ENCODE measurements at regions not wholly inside any gene's neighbourhood (a gene's known extent, or its start where the extent isn't known, plus 50 kb on each side); places are given as distances from the start of the nearest gene placed in this dataset.

DNA sequence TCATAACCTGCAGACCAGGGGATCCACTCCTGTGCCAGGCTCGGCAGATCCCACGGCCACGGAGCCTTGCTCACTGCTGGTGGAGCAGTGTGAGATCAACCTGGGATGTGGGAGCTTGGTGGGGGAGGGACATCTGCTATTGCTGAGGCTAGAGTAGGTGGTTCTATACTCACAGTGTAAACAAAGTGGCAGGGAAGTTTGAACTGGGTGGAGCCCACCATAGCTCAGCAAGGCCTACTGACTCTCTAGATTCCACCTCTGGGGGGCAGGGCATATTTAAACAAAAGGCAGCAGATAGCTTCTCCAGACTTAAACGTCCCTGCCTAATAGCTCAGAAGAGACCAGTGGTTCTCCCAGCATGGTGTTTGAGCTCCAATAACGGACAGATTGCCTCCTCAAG, 54.7 kb upstream of the EPHA5 start:
- DNase-seq: no peak

More for the DNA sequence above, 54.7 kb upstream of the EPHA5 start:
- no peak overlapping the region for H3K4me3 ChIP-seq (ENCODE audit: low read length)
- no peaks in the 10 kb centered on the region for H3K27me3 ChIP-seq (replicated peaks; ENCODE audit: insufficient read depth, low read length)
- H3K79me2 ChIP-seq (ENCODE audit: low read length): no peaks in the 10 kb centered on the region
- no peaks in the 10 kb centered on the region for H3K4me1 ChIP-seq (ENCODE audit: low read length)
- no peak overlapping the region for H3K4me2 ChIP-seq (ENCODE audit: low read depth, low read length)
- H3K36me3 ChIP-seq (replicated peaks; ENCODE audit: insufficient read depth, low read length): no peaks in the 10 kb centered on the region
- no peak for TF ChIP-seq EZH2phosphoT487 (IDR thresholded peaks at IDR 0.05; ENCODE audit: low read length)
- TF ChIP-seq EZH2 (optimal IDR thresholded peaks at IDR 0.05; ENCODE audit: low read depth, low read length): no peak
- no peak for TF ChIP-seq CTCF (IDR thresholded peaks at IDR 0.05; ENCODE audit: low read length)
- H4K20me1 ChIP-seq (ENCODE audit: insufficient read depth, low read length): no peaks in the 10 kb centered on the region
- H3F3A ChIP-seq (ENCODE audit: insufficient read depth, low read length): no peaks in the 10 kb centered on the region
- no peak overlapping the region for H2AFZ ChIP-seq (ENCODE audit: low read length)
- H3K9ac ChIP-seq (ENCODE audit: low read length): no peak overlapping the region
- H3K27ac ChIP-seq (ENCODE audit: low read length): no peak overlapping the region
- H3K9me2 ChIP-seq (replicated peaks; ENCODE audit: insufficient read depth, low read length): no peaks in the 10 kb centered on the region
- H3K9me3 ChIP-seq (replicated peaks; ENCODE audit: insufficient read depth, low read length): no peaks in the 10 kb centered on the region

Data from MM.1S (cell line).